ENCODE measurements at regions not wholly inside any gene's neighbourhood (a gene's known extent, or its start where the extent isn't known, plus 50 kb on each side); places are given as distances from the start of the nearest gene placed in this dataset.

- TF ChIP-seq POLR2A (IDR thresholded peaks at IDR 0.05; ENCODE audit: low read depth, low read length): no peak
- TF ChIP-seq POU2F2 (IDR thresholded peaks at IDR 0.05; ENCODE audit: low read depth, low read length): no peak
- TF ChIP-seq POLR2AphosphoS5 (IDR thresholded peaks at IDR 0.05; ENCODE audit: low read depth, low read length): no peak
- TF ChIP-seq TAF1 (IDR thresholded peaks at IDR 0.05; ENCODE audit: low read depth, low read length): no peak
- no peak for TF ChIP-seq SPI1 (IDR thresholded peaks at IDR 0.05; ENCODE audit: low read depth, low read length)
Measured at GRCh38 chr18:79603321-79604204, 76.0 kb upstream of the CTDP1 start.
